HCT116 (cell line): ENCODE measurements at regions not wholly inside any gene's neighbourhood (a gene's known extent, or its start where the extent isn't known, plus 50 kb on each side); places are given as distances from the start of the nearest gene placed in this dataset.

Experiments
- ATAC-seq: fragments of 200-7000 bp; cut with Tn5 transposase; 2 replicates; pipeline ENCODE4 v1.9.1; 2020; ENCODE audit warnings: mild to moderate bottlenecking, moderate library complexity
- BruUV-seq: library from RNA; stranded (reverse); fragments of 400-500 nt; replicated peaks from 2 replicates; lab custom pipeline; 2021; lab: Mats Ljungman, UMichigan
- CTCF ChIA-PET: fragments of 300-600 bp; sonication (Branson Sonifier 250); formaldehyde crosslinking; loops from one replicate; lab custom pipeline; 2021; ENCODE audit warnings: antibody characterized with exemption; lab: Charles Lee
- POLR2A ChIA-PET: fragments of 300-600, 350-600 bp; sonication (Branson Sonifier 250); formaldehyde crosslinking; loops from one replicate; lab custom pipeline; 2021; ENCODE audit warnings: antibody characterized with exemption; lab: Charles Lee
- RAD21 ChIA-PET, 2 experiments: fragments of 300-600 bp; sonication (Branson Sonifier 250); formaldehyde crosslinking; loops; one replicate each; lab custom pipeline; 2023; ENCODE audit warnings: low total read pairs in 2 of 2; ENCODE audit not compliant: uncharacterized antibody in 2 of 2, unreplicated experiment in 2 of 2, low non-redundant PET in 1 of 2; lab: Charles Lee
- DNase-seq: peaks from one replicate; pipeline ENCODE4 v3.0.0-alpha.2; 2010; ENCODE audit warnings: low read depth, low spot score
- H2AFZ ChIP-seq: fragments of 200-600 bp; shearing (Covaris generic), sonication (generic); 2 replicates; pipeline ENCODE4 v1.6.1; 2017; ENCODE audit warnings: low read depth, mixed run types, mixed read lengths, antibody characterized with exemption, low read length; ENCODE audit not compliant: poor library complexity, severe bottlenecking
- H3K27ac ChIP-seq: 2 replicates; pipeline ENCODE4 v1.5.1; 2012; ENCODE audit warnings: low read depth, low read length
- H3K27me3 ChIP-seq: fragments of 200-600 bp; sonication (generic); 2 replicates; pipeline ENCODE4 v1.6.1; 2016; ENCODE audit warnings: mixed run types, low read length, mixed read lengths; ENCODE audit not compliant: insufficient read depth
- H3K36me3 ChIP-seq, 2 experiments: fragments of 200-500 bp in 1 of 2; fragments of 200-600 bp in 1 of 2; sonication (Bioruptor generic) in 1 of 2; sonication (generic) in 1 of 2; 2 replicates each; pipeline versions ENCODE4 v1.5.1 to v1.6.1; 2014 to 2016; ENCODE audit warnings: low read length in 2 of 2, inconsistent platforms in 1 of 2, mixed read lengths in 1 of 2, mixed run types in 1 of 2; ENCODE audit not compliant: insufficient read depth in 2 of 2, control insufficient read depth in 1 of 2
- H3K4me1 ChIP-seq, 2 experiments: fragments of 200-600 bp in 1 of 2; sonication (generic) in 1 of 2; 2 replicates each; pipeline versions ENCODE4 v1.5.1 to v1.6.1; 2012 to 2017; ENCODE audit warnings: low read length in 2 of 2, inconsistent platforms in 1 of 2, mild to moderate bottlenecking in 1 of 2, mixed read lengths in 1 of 2, mixed run types in 1 of 2, moderate library complexity in 1 of 2; ENCODE audit not compliant: insufficient read depth in 2 of 2, control insufficient read depth in 1 of 2
- H3K4me2 ChIP-seq: fragments of 200-600 bp; sonication (generic); 2 replicates; pipeline ENCODE4 v1.6.1; 2017; ENCODE audit warnings: mixed run types, low read length, mixed read lengths
- H3K4me3 ChIP-seq, 2 experiments: fragments of 200-600 bp in 1 of 2; sonication (generic) in 1 of 2; replicated peaks in 1 of 2; 2 replicates each; pipeline ENCODE4 v1.5.1; 2011 to 2016; ENCODE audit warnings: low read length in 2 of 2, control low read depth in 1 of 2, low read depth in 1 of 2, mild to moderate bottlenecking in 1 of 2, mixed read lengths in 1 of 2, mixed run types in 1 of 2
- H3K79me2 ChIP-seq: fragments of 200-600 bp; sonication (generic); 2 replicates; pipeline ENCODE4 v1.6.1; 2017; ENCODE audit warnings: mild to moderate bottlenecking, mixed run types, low read length, moderate library complexity, mixed read lengths; ENCODE audit not compliant: insufficient read depth
- H3K9ac ChIP-seq: fragments of 200-600 bp; sonication (generic); 2 replicates; pipeline ENCODE4 v1.6.1; 2016; ENCODE audit warnings: low read length, mixed read lengths
- H3K9me2 ChIP-seq: fragments of 200-600 bp; sonication (generic), shearing (Covaris generic); 2 replicates; pipeline ENCODE4 v1.6.1; 2017; ENCODE audit warnings: mixed run types, mild to moderate bottlenecking, moderate library complexity; ENCODE audit not compliant: insufficient read depth
- H3K9me3 ChIP-seq, 2 experiments: fragments of 200-500 bp in 1 of 2; fragments of 200-600 bp in 1 of 2; sonication (Bioruptor generic) in 1 of 2; sonication (generic) in 1 of 2; 2 replicates each; pipeline ENCODE4 v1.6.1; 2014 to 2017; ENCODE audit warnings: low read length in 2 of 2, mixed read lengths in 2 of 2, inconsistent platforms in 1 of 2, low read depth in 1 of 2, mild to moderate bottlenecking in 1 of 2, mixed run types in 1 of 2, moderate library complexity in 1 of 2; ENCODE audit not compliant: control insufficient read depth in 1 of 2, insufficient read depth in 1 of 2
- H4K20me1 ChIP-seq: fragments of 200-600 bp; sonication (generic), shearing (Covaris generic); 2 replicates; pipeline ENCODE4 v1.6.1; 2017; ENCODE audit warnings: mixed run types, mild to moderate bottlenecking, moderate library complexity; ENCODE audit not compliant: insufficient read depth
- ATF3 ChIP-seq: IDR thresholded peaks from 2 replicates; pipeline ENCODE4 v1.6.1; 2012
- CTCF ChIP-seq, 3 experiments: fragments of 200-600 bp in 1 of 3; sonication (generic) in 1 of 3; IDR thresholded peaks in 2 of 3; conservative IDR thresholded peaks in 1 of 3; 2 replicates each; pipeline ENCODE4 v1.5.1; 2012 to 2017; ENCODE audit warnings: low read depth in 2 of 3, low read length in 2 of 3, antibody characterized with exemption in 1 of 3, borderline replicate concordance in 1 of 3, control low read depth in 1 of 3, mild to moderate bottlenecking in 1 of 3, mixed read lengths in 1 of 3, mixed run types in 1 of 3, moderate library complexity in 1 of 3; ENCODE audit not compliant: insufficient read depth in 1 of 3
- EGR1 ChIP-seq: IDR thresholded peaks from 2 replicates; pipeline ENCODE4 v1.6.1; 2012; ENCODE audit warnings: low read depth
- EZH2 ChIP-seq: fragments of 200-600 bp; sonication (generic); IDR thresholded peaks from 2 replicates; pipeline ENCODE4 v1.6.1; 2017; ENCODE audit warnings: antibody characterized with exemption, mixed run types
- EZH2phosphoT487 ChIP-seq: fragments of 200-600 bp; IDR thresholded peaks from 2 replicates; pipeline ENCODE4 v1.6.1; 2018; ENCODE audit warnings: antibody characterized with exemption, borderline replicate concordance
- FOSL1 ChIP-seq: IDR thresholded peaks from 2 replicates; pipeline ENCODE4 v1.6.1; 2012; ENCODE audit warnings: low read depth
- POLR2A ChIP-seq: IDR thresholded peaks from 2 replicates; pipeline ENCODE4 v1.7.0; 2011; ENCODE audit warnings: borderline replicate concordance; ENCODE audit not compliant: insufficient read depth, insufficient read length; ENCODE audit errors: extremely low read depth
- POLR2AphosphoS5 ChIP-seq: IDR thresholded peaks from 2 replicates; pipeline ENCODE4 v1.6.1; 2011; ENCODE audit warnings: mild to moderate bottlenecking, low read depth, low read length, moderate library complexity
- RAD21 ChIP-seq: IDR thresholded peaks from 2 replicates; pipeline ENCODE4 v1.6.1; 2012; ENCODE audit warnings: low read depth, mild to moderate bottlenecking
- REST ChIP-seq: IDR thresholded peaks from 2 replicates; pipeline ENCODE4 v1.6.1; 2012; ENCODE audit warnings: low read depth
- SIN3A ChIP-seq: IDR thresholded peaks from 2 replicates; pipeline ENCODE4 v1.6.1; 2012; ENCODE audit warnings: low read depth
- SP1 ChIP-seq: IDR thresholded peaks from 2 replicates; pipeline ENCODE4 v1.6.1; 2012; ENCODE audit warnings: low read depth
- SRF ChIP-seq: IDR thresholded peaks from 2 replicates; pipeline ENCODE4 v1.6.1; 2012; ENCODE audit warnings: low read depth
- TCF7L2 ChIP-seq: IDR thresholded peaks from 2 replicates; pipeline ENCODE4 v1.7.0; 2011; ENCODE audit warnings: borderline replicate concordance, inconsistent platforms; ENCODE audit not compliant: insufficient read depth, insufficient read length; ENCODE audit errors: extremely low read depth
- ZBTB33 ChIP-seq: IDR thresholded peaks from 2 replicates; pipeline ENCODE4 v1.6.1; 2011; ENCODE audit warnings: mild to moderate bottlenecking, low read length, moderate library complexity; ENCODE audit not compliant: insufficient replicate concordance; ENCODE audit errors: extremely low read depth
- ZFX ChIP-seq: fragments of 450-650 bp; IDR thresholded peaks from 2 replicates; pipeline ENCODE4 v1.6.1; 2017
- ZNF274 ChIP-seq: fragments of 200-500 bp; sonication (Bioruptor generic); IDR thresholded peaks from 2 replicates; pipeline ENCODE4 v1.6.1; 2014; ENCODE audit warnings: mild to moderate bottlenecking, low read depth, low read length, inconsistent platforms
- intact Hi-C: fragments of 100-400 bp; cut with micrococcal nuclease; formaldehyde crosslinking; loops from 2 replicates; pipeline ENCODE4 v1.10.0; 2022

GRCh38 chr4:26055855-26056254 lies 141.8 kb downstream of the SMIM20 start:
- no peaks in the 10 kb centered on the region for H3K27me3 ChIP-seq
- H3K9me3 ChIP-seq = no peaks in the 10 kb centered on the region
- CTCF ChIA-PET = no interaction called here
- TF ChIP-seq ZFX (no peak), FOSL1 (no peak), EZH2 (no peak), EZH2phosphoT487 (no peak), POLR2A (no peak), TCF7L2 (no peak), SRF (no peak), CTCF (IDR thresholded peaks at IDR 0.05 in 2 of 3, conservative IDR thresholded peaks at IDR 0.05 in 1 of 3; ENCODE audit: borderline replicate concordance in 1 of 3, insufficient read depth in 1 of 3, low read depth in 2 of 3, low read length in 2 of 3) (peak in 1 of 3 experiments; percentile 28; a peak in 1 of 6 replicates), SIN3A (no peak), EGR1 (no peak), ATF3 (no peak), POLR2AphosphoS5 (no peak), ZBTB33 (no peak), SP1 (no peak), RAD21 (0 out of 2 replicates have a peak, but pooled peaks have one; percentile 8), REST (no peak), ZNF274 (no peak)
- no peaks in the 10 kb centered on the region for H3K4me1 ChIP-seq
- POLR2A ChIA-PET = no interaction called here
- DNase-seq (no peak), ATAC-seq (no peak)
- H3K4me3 ChIP-seq = no peak overlapping the region
- no peaks in the 10 kb centered on the region for H4K20me1 ChIP-seq
- no peak overlapping the region for H2AFZ ChIP-seq
- H3K79me2 ChIP-seq = no peaks in the 10 kb centered on the region
- no peak overlapping the region for H3K27ac ChIP-seq
- no TSS peak for BruUV-seq
- intact Hi-C loops = no loop called here
- no peak overlapping the region for H3K9ac ChIP-seq
- RAD21 ChIA-PET = no interaction called here
- no peaks in the 10 kb centered on the region for H3K36me3 ChIP-seq
- no peaks in the 10 kb centered on the region for H3K9me2 ChIP-seq
- no peak overlapping the region for H3K4me2 ChIP-seq
